GM12892 (cell line): ENCODE measurements at regions not wholly inside any gene's neighbourhood (a gene's known extent, or its start where the extent isn't known, plus 50 kb on each side); places are given as distances from the start of the nearest gene placed in this dataset.

Experiments used
- POLR2A ChIP-seq: IDR thresholded peaks from 2 replicates; pipeline ENCODE4 v1.6.1; 2011; ENCODE audit warnings: low read depth, low read length, control low read depth
- TAF1 ChIP-seq: IDR thresholded peaks from 2 replicates; pipeline ENCODE4 v1.6.1; 2011; ENCODE audit warnings: low read depth, mild to moderate bottlenecking, control low read depth, low read length, borderline replicate concordance

- TF ChIP-seq TAF1 = no peak
- TF ChIP-seq POLR2A = no peak
These were observed 323.8 kb upstream of the AZI2 start for GRCh38 chr3:28672406-28672805.
